GM20000 (cell line): ENCODE measurements at regions not wholly inside any gene's neighbourhood (a gene's known extent, or its start where the extent isn't known, plus 50 kb on each side); places are given as distances from the start of the nearest gene placed in this dataset.

ENCODE experiments used
- DNase-seq: peaks from one replicate; pipeline ENCODE4 v3.0.0; 2012; ENCODE audit warnings: low spot score
- CTCF ChIP-seq: IDR thresholded peaks from 2 replicates; pipeline ENCODE4 v1.5.1; 2012; ENCODE audit warnings: mild to moderate bottlenecking, control low read depth; ENCODE audit errors: extremely low read depth, missing control alignments

DNA sequence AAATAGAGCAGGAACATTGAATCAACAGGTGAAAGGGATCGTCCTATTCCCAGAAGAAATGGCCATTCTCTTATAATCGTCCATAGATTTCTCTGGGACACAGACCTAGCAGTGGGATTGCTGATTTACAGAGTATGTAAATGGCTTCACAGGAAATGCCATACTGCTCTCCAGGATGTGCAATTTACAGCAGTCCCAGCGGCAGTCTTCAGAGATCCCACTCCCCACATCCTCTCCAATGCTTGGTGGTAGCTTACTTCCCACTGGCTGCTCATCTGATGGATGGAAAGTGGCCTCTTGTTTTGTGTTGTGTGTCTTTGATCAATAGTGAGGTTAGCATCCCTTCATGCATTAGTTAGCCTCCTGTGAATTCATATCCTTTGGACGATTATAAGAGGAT lies 58.1 kb upstream of the PRMT8 start:
- TF ChIP-seq CTCF: no peak
- no peak for DNase-seq

GRCh38 chr12:3436461-3437065 lies 54.4 kb upstream of the PRMT8 start:
- no peak for TF ChIP-seq CTCF
- DNase-seq: no peak

- TF ChIP-seq CTCF: no peak
- DNase-seq: no peak
Observed at GRCh38 chr12:3437986-3438385, 53.0 kb upstream of the PRMT8 start.

- DNase-seq: no peak
- no peak for TF ChIP-seq CTCF
Observed at GRCh38 chr12:3438401-3438800, 52.6 kb upstream of the PRMT8 start.
